Small intestine (tissue), 7 donors: ENCODE measurements at regions not wholly inside any gene's neighbourhood (a gene's known extent, or its start where the extent isn't known, plus 50 kb on each side); places are given as distances from the start of the nearest gene placed in this dataset.

ENCODE experiments used
- DNase-seq, 2 donors: peaks; one replicate each; pipeline versions ENCODE4 v3.0.0 to v3.0.0-alpha.2; 2013
- FAIRE-seq: peaks from 2 replicates; lab custom pipeline; 2012; peaks lifted over from hg19 to GRCh38; lab: Jason Lieb, UNC
- H3K27ac ChIP-seq, 3 donors: one replicate each; pipeline ENCODE4 v1.5.1; 2013; ENCODE audit warnings: low read length in 2 of 3, mild to moderate bottlenecking in 2 of 3, control low read depth in 1 of 3, inconsistent platforms in 1 of 3, low read depth in 1 of 3, moderate library complexity in 1 of 3
- H3K27me3 ChIP-seq, 3 donors: one replicate each; pipeline ENCODE4 v1.6.1; 2013; ENCODE audit warnings: low read length in 3 of 3, inconsistent platforms in 1 of 3; ENCODE audit not compliant: control insufficient read depth in 3 of 3, insufficient read depth in 3 of 3
- H3K36me3 ChIP-seq, 3 donors: one replicate each; pipeline ENCODE4 v1.6.1; 2013; ENCODE audit warnings: low read length in 3 of 3, inconsistent platforms in 1 of 3, low read depth in 1 of 3, mild to moderate bottlenecking in 1 of 3, moderate library complexity in 1 of 3; ENCODE audit not compliant: control insufficient read depth in 3 of 3, insufficient read depth in 2 of 3
- H3K4me1 ChIP-seq, 3 donors: one replicate each; pipeline ENCODE4 v1.6.1; 2013; ENCODE audit warnings: low read length in 2 of 3, inconsistent platforms in 1 of 3, low read depth in 1 of 3, mild to moderate bottlenecking in 1 of 3, moderate library complexity in 1 of 3; ENCODE audit not compliant: control insufficient read depth in 3 of 3, insufficient read depth in 2 of 3
- H3K4me3 ChIP-seq, 3 donors: one replicate each; pipeline ENCODE4 v1.5.1; 2013; ENCODE audit warnings: low read length in 3 of 3, control low read depth in 1 of 3, inconsistent platforms in 1 of 3, low read depth in 1 of 3, mild to moderate bottlenecking in 1 of 3, moderate library complexity in 1 of 3
- H3K9me3 ChIP-seq, 2 donors: one replicate each; pipeline ENCODE4 v1.6.1; 2013; ENCODE audit warnings: low read depth in 1 of 2, low read length in 1 of 2; ENCODE audit not compliant: control insufficient read depth in 2 of 2, insufficient read depth in 1 of 2
- WGBS, 3 donors: extraction: QIAGEN DNeasy Blood & Tissue Kit; methylation state at CpG; one replicate each; pipeline ENCODE4 v1.1.7; 2013; 5-methylcytosine and 5-hydroxymethylcytosine counted together
- donor health status: healthy with polysubstance abuse.
- donor health status: control.
- donor health status: control.
- donor health status: Bipolar disorder and iron deficiency.
- donor health status: healthy.

DNA sequence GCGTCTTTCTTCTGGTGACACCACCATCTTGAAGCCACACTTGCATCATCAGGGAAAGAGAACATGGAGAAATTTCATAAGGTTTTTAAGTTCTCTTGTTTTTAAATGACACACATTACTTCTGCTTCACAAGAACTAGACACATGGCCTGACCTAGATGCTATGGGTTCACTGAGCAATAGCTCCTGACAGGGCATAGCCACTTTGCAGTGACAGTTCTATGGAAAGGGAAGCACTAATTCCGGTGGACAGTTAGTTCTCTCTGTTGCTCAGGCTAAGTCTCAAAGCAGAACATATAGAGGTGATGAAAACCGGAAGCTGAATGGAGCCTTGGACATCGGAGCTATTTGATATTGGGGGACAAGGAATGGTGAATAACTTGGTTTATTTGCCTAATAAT lies 940.1 kb upstream of the WWC1 start:
- no peaks in the 10 kb centered on the region for H3K36me3 ChIP-seq
- DNase-seq: no peak
- FAIRE-seq: no peak
- no peaks in the 10 kb centered on the region for H3K4me1 ChIP-seq
- 90 to 92% (median 91%) methylated on average over 4 of the region's 4 CpGs for WGBS, 3 donors
- no peak overlapping the region for H3K4me3 ChIP-seq
- H3K9me3 ChIP-seq: no peaks in the 10 kb centered on the region
- no peaks in the 10 kb centered on the region for H3K27me3 ChIP-seq
- H3K27ac ChIP-seq: no peak overlapping the region

GRCh38 chr5:167352801-167353200 lies 938.6 kb upstream of the WWC1 start:
- Histone ChIP-seq H3K4me1 (no peaks in the 10 kb centered on the region), H3K4me3 (no peak overlapping the region)

DNA sequence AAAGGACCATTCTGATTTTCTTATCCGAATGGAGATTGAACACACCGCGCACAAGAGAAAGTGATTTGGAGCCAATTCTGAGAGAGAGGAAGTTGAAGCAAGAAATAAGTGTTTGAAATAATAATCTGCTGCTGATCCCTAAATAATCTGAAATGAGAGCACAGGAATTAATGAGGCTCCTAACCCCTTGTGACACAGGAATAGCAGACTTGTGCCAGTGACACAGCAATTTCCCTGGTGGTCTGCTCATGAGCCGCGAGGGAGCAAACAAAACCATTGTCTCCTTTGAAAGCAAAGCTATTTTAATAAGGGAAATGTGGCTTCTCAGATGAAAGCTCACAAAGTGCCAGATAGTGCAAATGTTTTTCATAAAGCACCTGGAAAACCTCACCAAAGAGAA lies 936.1 kb upstream of the WWC1 start:
- Histone ChIP-seq H3K9me3 (no peaks in the 10 kb centered on the region), H3K4me3 (no peak overlapping the region), H3K4me1 (no peaks in the 10 kb centered on the region), H3K27ac (no peak overlapping the region), H3K36me3 (no peaks in the 10 kb centered on the region), H3K27me3 (no peaks in the 10 kb centered on the region)
- FAIRE-seq (no peak), DNase-seq (no peak)
- 61 to 80% (median 78%) methylated on average over 5 of the region's 5 CpGs for WGBS, 3 donors

More at GRCh38 chr5:167352801-167353200, 938.6 kb upstream of the WWC1 start:
- Histone ChIP-seq H3K36me3 (no peaks in the 10 kb centered on the region), H3K27me3 (no peaks in the 10 kb centered on the region), H3K9me3 (no peaks in the 10 kb centered on the region), H3K27ac (no peak overlapping the region)
- DNase-seq: peak in 1 of 2 donors; percentile 21
- WGBS, 3 donors: 16 to 58% (median 36%) methylated on average over 10 of the region's 10 CpGs
- no peak for FAIRE-seq

DNA sequence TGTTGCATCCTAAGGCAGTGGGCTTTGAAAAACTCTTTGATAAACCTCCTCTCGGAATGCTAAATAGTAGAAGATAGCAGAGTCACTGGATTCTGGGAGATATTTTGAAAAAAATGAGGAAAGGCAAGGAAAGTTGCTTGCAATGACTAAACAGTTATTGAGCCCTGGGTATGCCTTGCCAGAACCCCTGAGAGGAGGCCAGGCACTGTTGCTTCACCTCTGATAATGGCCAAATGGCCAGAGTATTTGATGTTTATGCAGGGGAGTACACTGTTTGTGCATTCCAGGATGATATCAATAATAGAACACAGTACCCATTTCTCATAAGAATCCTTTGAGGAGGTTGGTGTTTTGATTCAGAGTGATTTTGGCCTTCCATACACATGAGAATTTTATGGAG lies 935.1 kb upstream of the WWC1 start:
- Histone ChIP-seq H3K9me3 (no peaks in the 10 kb centered on the region), H3K4me3 (no peak overlapping the region), H3K36me3 (no peaks in the 10 kb centered on the region), H3K27me3 (no peaks in the 10 kb centered on the region), H3K4me1 (no peaks in the 10 kb centered on the region), H3K27ac (no peak overlapping the region)
- FAIRE-seq: no peak
- no peak for DNase-seq
- 78 to 94% (median 90%) methylated on average over 1 of the region's 1 CpG for WGBS, 3 donors

DNA sequence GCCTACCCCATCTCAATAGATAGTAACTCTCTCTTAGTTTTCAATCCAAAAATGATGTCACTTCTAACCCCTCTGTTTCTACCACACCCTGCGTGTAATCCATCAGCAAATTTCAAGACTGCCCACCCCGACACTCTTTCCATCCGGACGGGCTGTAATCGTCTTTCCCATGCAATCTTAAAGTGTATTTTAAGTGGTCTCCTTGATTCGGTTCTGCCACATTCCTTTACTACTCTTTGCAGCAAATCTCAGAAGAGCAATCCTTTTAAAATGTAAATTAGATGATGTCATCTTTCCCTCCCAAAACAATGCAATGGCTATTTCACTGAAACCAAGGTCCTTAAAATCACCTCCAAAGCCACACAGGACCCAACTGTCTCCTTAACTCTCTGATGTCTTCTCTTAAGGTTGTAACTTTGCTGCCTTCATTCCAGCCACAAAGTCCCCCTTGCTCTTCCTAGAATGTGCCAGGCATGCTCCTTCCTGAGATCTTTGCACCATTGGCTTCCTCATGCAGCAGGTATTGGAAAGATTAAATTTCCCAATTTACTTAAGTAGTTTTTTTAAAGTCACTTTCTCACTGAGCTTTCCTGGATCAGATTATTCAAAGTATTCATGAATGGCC lies 932.5 kb upstream of the WWC1 start:
- Histone ChIP-seq H3K36me3 (no peaks in the 10 kb centered on the region), H3K27me3 (no peaks in the 10 kb centered on the region), H3K4me3 (no peak overlapping the region), H3K9me3 (peaks cover 0 to 6% of the 10 kb centered on the region in 2 donors), H3K4me1 (no peaks in the 10 kb centered on the region), H3K27ac (no peak overlapping the region)
- DNase-seq (no peak), FAIRE-seq (no peak)
- 60 to 78% (median 77%) methylated on average over 6 of the region's 6 CpGs for WGBS, 3 donors

- Histone ChIP-seq H3K9me3 (peaks cover 0 to 6% of the 10 kb centered on the region in 2 donors), H3K4me3 (no peak overlapping the region), H3K4me1 (no peaks in the 10 kb centered on the region), H3K27ac (no peak overlapping the region), H3K36me3 (no peaks in the 10 kb centered on the region), H3K27me3 (no peaks in the 10 kb centered on the region)
- FAIRE-seq: no peak
- 70 to 76% (median 70%) methylated on average over 1 of the region's 1 CpG for WGBS, 3 donors
- DNase-seq: no peak
Observed at GRCh38 chr5:167361795-167362194, 929.6 kb upstream of the WWC1 start.

GRCh38 chr5:167363065-167363464 lies 928.4 kb upstream of the WWC1 start:
- H3K4me1 ChIP-seq: no peaks in the 10 kb centered on the region
- DNase-seq (no peak), FAIRE-seq (no peak)
- H3K9me3 ChIP-seq: peaks cover 0 to 6% of the 10 kb centered on the region in 2 donors
- no peaks in the 10 kb centered on the region for H3K27me3 ChIP-seq
- H3K4me3 ChIP-seq: no peak overlapping the region
- H3K27ac ChIP-seq: no peak overlapping the region
- WGBS, 3 donors: 93 to 97% (median 96%) methylated on average over 2 of the region's 2 CpGs
- no peaks in the 10 kb centered on the region for H3K36me3 ChIP-seq

DNA sequence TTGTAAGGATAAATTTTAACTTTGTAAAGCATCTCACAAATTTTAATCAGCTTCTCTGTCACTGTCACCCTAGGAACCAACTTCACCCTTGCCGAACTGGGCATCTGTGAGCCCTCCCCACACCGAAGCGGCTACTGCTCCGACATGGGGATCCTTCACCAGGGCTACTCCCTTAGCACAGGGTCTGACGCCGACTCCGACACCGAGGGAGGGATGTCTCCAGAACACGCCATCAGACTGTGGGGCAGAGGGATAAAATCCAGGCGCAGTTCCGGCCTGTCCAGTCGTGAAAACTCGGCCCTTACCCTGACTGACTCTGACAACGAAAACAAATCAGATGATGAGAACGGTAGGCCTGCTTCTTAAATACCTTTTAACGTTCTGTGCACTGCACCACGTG lies 916.3 kb upstream of the WWC1 start:
- Histone ChIP-seq H3K4me3 (no peak overlapping the region), H3K4me1 (peaks cover 0 to 6% (median 0%) of the 10 kb centered on the region in 3 donors), H3K27me3 (no peaks in the 10 kb centered on the region), H3K9me3 (no peaks in the 10 kb centered on the region), H3K36me3 (no peaks in the 10 kb centered on the region), H3K27ac (no peak overlapping the region)
- 82 to 92% (median 87%) methylated on average over 17 of the region's 17 CpGs for WGBS, 3 donors
- DNase-seq: no peak
- FAIRE-seq: no peak
